Muscle layer of duodenum (tissue), 2 donors: ENCODE measurements at regions not wholly inside any gene's neighbourhood (a gene's known extent, or its start where the extent isn't known, plus 50 kb on each side); places are given as distances from the start of the nearest gene placed in this dataset.
A peak's percentile ranks its signal among the peaks of the same experiment; 100 is the strongest.

Experiments
- H3K27ac ChIP-seq: one replicate; pipeline ENCODE4 v1.7.0; 2013; ENCODE audit warnings: mild to moderate bottlenecking, low read length
- H3K27me3 ChIP-seq: one replicate; pipeline ENCODE4 v1.7.0; 2013; ENCODE audit warnings: low read depth, mild to moderate bottlenecking, control low read depth, low read length
- H3K36me3 ChIP-seq, 2 donors: one replicate each; pipeline ENCODE4 v1.7.0; 2013; ENCODE audit warnings: low read length in 2 of 2, control low read depth in 1 of 2, mild to moderate bottlenecking in 1 of 2; ENCODE audit not compliant: insufficient read depth in 2 of 2, control insufficient read depth in 1 of 2
- H3K4me1 ChIP-seq, 2 donors: one replicate each; pipeline ENCODE4 v1.7.0; 2013; ENCODE audit warnings: low read length in 2 of 2, mild to moderate bottlenecking in 2 of 2, control low read depth in 1 of 2, moderate library complexity in 1 of 2; ENCODE audit not compliant: insufficient read depth in 2 of 2, control insufficient read depth in 1 of 2
- H3K4me3 ChIP-seq, 2 donors: one replicate each; pipeline ENCODE4 v1.7.0; 2013; ENCODE audit warnings: low read length in 2 of 2, low read depth in 1 of 2, mild to moderate bottlenecking in 1 of 2
- H3K9me3 ChIP-seq, 2 donors: one replicate each; pipeline ENCODE4 v1.7.0; 2013; ENCODE audit warnings: low read length in 2 of 2, control low read depth in 1 of 2, mild to moderate bottlenecking in 1 of 2; ENCODE audit not compliant: control insufficient read depth in 1 of 2
- donor health status: healthy.

GRCh38 chr4:155603360-155603891 lies 63.2 kb upstream of the GUCY1A1 start:
- no peak overlapping the region for H3K4me3 ChIP-seq
- no peaks in the 10 kb centered on the region for H3K4me1 ChIP-seq
- H3K9me3 ChIP-seq = no peaks in the 10 kb centered on the region
- no peaks in the 10 kb centered on the region for H3K36me3 ChIP-seq
- no peaks in the 10 kb centered on the region for H3K27me3 ChIP-seq
- no peak overlapping the region for H3K27ac ChIP-seq

GRCh38 chr4:155602351-155603140 lies 64.1 kb upstream of the GUCY1A1 start:
- Histone ChIP-seq H3K9me3 (no peaks in the 10 kb centered on the region), H3K27me3 (no peaks in the 10 kb centered on the region), H3K4me3 (no peak overlapping the region), H3K4me1 (no peaks in the 10 kb centered on the region), H3K27ac (no peak overlapping the region), H3K36me3 (no peaks in the 10 kb centered on the region)

GRCh38 chr4:155600244-155600643 lies 66.4 kb upstream of the GUCY1A1 start:
- Histone ChIP-seq H3K4me3 (no peak overlapping the region), H3K9me3 (no peaks in the 10 kb centered on the region), H3K36me3 (no peaks in the 10 kb centered on the region), H3K4me1 (no peaks in the 10 kb centered on the region), H3K27ac (no peak overlapping the region), H3K27me3 (no peaks in the 10 kb centered on the region)

GRCh38 chr4:155599596-155599995 lies 67.1 kb upstream of the GUCY1A1 start:
- Histone ChIP-seq H3K9me3 (no peaks in the 10 kb centered on the region), H3K27ac (no peak overlapping the region), H3K27me3 (no peaks in the 10 kb centered on the region), H3K4me3 (no peak overlapping the region), H3K4me1 (no peaks in the 10 kb centered on the region), H3K36me3 (no peaks in the 10 kb centered on the region)

GRCh38 chr4:155599085-155599484 lies 67.6 kb upstream of the GUCY1A1 start:
- no peaks in the 10 kb centered on the region for H3K36me3 ChIP-seq
- H3K27me3 ChIP-seq = no peaks in the 10 kb centered on the region
- no peak overlapping the region for H3K4me3 ChIP-seq
- no peak overlapping the region for H3K27ac ChIP-seq
- H3K9me3 ChIP-seq = no peaks in the 10 kb centered on the region
- no peaks in the 10 kb centered on the region for H3K4me1 ChIP-seq

GRCh38 chr4:155597933-155598451 lies 68.7 kb upstream of the GUCY1A1 start:
- H3K27me3 ChIP-seq = no peaks in the 10 kb centered on the region
- H3K4me1 ChIP-seq = no peaks in the 10 kb centered on the region
- H3K36me3 ChIP-seq = no peaks in the 10 kb centered on the region
- H3K4me3 ChIP-seq = no peak overlapping the region
- H3K27ac ChIP-seq = no peak overlapping the region
- H3K9me3 ChIP-seq = no peaks in the 10 kb centered on the region

GRCh38 chr4:155597281-155597680 lies 69.4 kb upstream of the GUCY1A1 start:
- no peak overlapping the region for H3K27ac ChIP-seq
- no peaks in the 10 kb centered on the region for H3K36me3 ChIP-seq
- H3K9me3 ChIP-seq = no peaks in the 10 kb centered on the region

GRCh38 chr4:155593793-155594192 lies 72.9 kb upstream of the GUCY1A1 start:
- Histone ChIP-seq H3K9me3 (no peaks in the 10 kb centered on the region), H3K27me3 (no peaks in the 10 kb centered on the region), H3K36me3 (no peaks in the 10 kb centered on the region), H3K4me1 (no peaks in the 10 kb centered on the region), H3K27ac (no peak overlapping the region), H3K4me3 (no peak overlapping the region)

More at GRCh38 chr4:155597281-155597680, 69.4 kb upstream of the GUCY1A1 start:
- H3K27me3 ChIP-seq = no peaks in the 10 kb centered on the region
- H3K4me1 ChIP-seq = no peaks in the 10 kb centered on the region
- no peak overlapping the region for H3K4me3 ChIP-seq

- Histone ChIP-seq H3K4me1 (no peaks in the 10 kb centered on the region), H3K4me3 (no peak overlapping the region), H3K36me3 (no peaks in the 10 kb centered on the region), H3K9me3 (no peaks in the 10 kb centered on the region), H3K27ac (no peak overlapping the region), H3K27me3 (no peaks in the 10 kb centered on the region)
Measured at GRCh38 chr4:155592938-155593297, 73.7 kb upstream of the GUCY1A1 start.

GRCh38 chr4:155592179-155592937 lies 74.3 kb upstream of the GUCY1A1 start:
- Histone ChIP-seq H3K27me3 (no peaks in the 10 kb centered on the region), H3K27ac (peak overlapping the region; percentile 16), H3K4me1 (no peaks in the 10 kb centered on the region)

GRCh38 chr4:155591738-155592143 lies 74.9 kb upstream of the GUCY1A1 start:
- H3K4me3 ChIP-seq = no peak overlapping the region
- no peaks in the 10 kb centered on the region for H3K27me3 ChIP-seq
- no peaks in the 10 kb centered on the region for H3K9me3 ChIP-seq
- no peaks in the 10 kb centered on the region for H3K36me3 ChIP-seq
- H3K27ac ChIP-seq = peak overlapping the region; percentile 16
- no peaks in the 10 kb centered on the region for H3K4me1 ChIP-seq

More at GRCh38 chr4:155592179-155592937, 74.3 kb upstream of the GUCY1A1 start:
- H3K9me3 ChIP-seq = no peaks in the 10 kb centered on the region
- no peak overlapping the region for H3K4me3 ChIP-seq
- no peaks in the 10 kb centered on the region for H3K36me3 ChIP-seq
